ENCODE measurements at regions not wholly inside any gene's neighbourhood (a gene's known extent, or its start where the extent isn't known, plus 50 kb on each side); places are given as distances from the start of the nearest gene placed in this dataset.

DNA sequence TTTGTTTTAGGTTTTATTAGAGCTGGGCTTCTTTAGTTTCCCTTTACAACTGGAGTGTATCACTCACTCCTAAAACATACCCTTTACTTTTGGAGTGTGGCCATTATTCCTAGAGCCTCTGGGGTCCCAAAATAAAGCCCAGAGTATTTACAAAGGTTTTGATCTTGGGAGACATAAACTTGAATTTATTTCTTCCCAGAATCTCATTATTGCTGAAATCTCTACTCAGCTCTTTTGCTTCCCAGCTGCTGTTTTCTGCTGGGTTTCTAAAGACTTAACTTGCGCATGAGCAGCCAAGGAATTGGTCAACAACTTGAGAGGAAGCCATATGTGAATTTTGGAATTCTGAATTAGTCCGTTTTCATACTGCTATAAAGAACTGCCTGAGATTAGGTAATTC is 94.5 kb upstream of the NRSN1 start:
- no peak overlapping the region for H3K4me3 ChIP-seq (ENCODE audit: low read depth, low read length)

DNA sequence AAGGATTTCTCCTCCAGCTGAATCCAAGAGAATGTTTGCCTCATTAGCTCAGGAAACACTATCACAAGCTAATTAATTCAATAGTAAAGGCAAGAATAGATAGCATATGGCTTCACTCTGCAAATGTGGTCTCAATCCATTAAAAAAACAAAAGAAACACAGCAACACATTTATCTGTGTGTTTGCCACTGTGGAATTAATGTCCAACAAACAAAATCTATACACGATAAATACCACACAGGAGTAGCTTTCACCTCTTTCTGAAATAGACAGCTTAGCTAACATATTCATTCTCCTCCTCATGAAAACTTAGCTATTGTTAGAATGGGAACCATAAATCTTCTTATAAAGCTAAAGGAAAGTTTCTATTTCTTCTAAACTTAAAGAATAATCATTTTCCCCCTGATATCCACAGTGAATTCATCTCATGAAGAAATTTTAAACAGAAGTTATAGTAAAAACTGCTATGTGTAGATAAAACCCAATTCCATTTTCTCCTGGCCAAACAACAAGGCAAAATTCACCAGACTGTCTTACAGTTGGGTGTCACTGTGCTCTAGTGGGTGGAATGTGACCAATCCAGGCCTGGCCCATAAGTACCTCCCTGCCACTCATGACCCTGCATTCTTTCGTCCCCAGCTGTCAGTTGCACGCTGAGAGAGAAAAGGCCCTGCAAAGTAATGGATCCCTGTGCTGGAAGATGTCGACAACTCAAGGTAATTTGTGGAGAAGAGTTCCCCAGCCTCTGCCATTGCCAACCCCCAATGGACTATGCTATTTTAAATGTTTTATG is 92.9 kb upstream of the NRSN1 start:
- DNase-seq (ENCODE audit: low read depth): no peak
- no peak overlapping the region for H3K4me3 ChIP-seq (ENCODE audit: low read depth, low read length)
- TF ChIP-seq, protein P1, sequence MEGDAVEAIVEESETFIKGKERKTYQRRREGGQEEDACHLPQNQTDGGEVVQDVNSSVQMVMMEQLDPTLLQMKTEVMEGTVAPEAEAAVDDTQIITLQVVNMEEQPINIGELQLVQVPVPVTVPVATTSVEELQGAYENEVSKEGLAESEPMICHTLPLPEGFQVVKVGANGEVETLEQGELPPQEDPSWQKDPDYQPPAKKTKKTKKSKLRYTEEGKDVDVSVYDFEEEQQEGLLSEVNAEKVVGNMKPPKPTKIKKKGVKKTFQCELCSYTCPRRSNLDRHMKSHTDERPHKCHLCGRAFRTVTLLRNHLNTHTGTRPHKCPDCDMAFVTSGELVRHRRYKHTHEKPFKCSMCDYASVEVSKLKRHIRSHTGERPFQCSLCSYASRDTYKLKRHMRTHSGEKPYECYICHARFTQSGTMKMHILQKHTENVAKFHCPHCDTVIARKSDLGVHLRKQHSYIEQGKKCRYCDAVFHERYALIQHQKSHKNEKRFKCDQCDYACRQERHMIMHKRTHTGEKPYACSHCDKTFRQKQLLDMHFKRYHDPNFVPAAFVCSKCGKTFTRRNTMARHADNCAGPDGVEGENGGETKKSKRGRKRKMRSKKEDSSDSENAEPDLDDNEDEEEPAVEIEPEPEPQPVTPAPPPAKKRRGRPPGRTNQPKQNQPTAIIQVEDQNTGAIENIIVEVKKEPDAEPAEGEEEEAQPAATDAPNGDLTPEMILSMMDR (conservative IDR thresholded peaks at IDR 0.05; ENCODE audit: low read depth, low read length): no peak

More for the DNA sequence above, 94.5 kb upstream of the NRSN1 start:
- no peak for DNase-seq (ENCODE audit: low read depth)
- TF ChIP-seq, protein P1 (conservative IDR thresholded peaks at IDR 0.05; ENCODE audit: low read depth, low read length): no peak

DNA sequence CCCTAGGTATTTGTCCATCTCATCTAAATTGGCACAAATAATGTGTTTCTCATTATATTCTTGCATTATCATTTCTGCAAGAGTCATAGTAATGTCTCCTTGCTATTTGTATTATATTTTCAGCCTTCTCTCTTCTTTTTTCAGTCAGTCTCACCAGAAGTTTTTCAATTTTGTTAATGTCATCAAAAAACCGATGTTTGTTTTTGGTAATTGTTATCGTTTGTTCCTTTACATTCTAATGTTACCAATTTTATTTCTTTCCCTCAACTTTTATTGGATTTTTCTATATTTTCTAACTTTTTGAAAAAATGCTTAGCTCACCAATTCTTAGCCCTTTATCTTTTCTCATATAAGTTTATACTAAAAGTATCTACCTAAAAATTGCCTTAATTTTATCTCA is 82.2 kb upstream of the NRSN1 start:
- TF ChIP-seq, protein P1 (conservative IDR thresholded peaks at IDR 0.05; ENCODE audit: low read depth, low read length): no peak
- DNase-seq (ENCODE audit: low read depth): no peak

DNA sequence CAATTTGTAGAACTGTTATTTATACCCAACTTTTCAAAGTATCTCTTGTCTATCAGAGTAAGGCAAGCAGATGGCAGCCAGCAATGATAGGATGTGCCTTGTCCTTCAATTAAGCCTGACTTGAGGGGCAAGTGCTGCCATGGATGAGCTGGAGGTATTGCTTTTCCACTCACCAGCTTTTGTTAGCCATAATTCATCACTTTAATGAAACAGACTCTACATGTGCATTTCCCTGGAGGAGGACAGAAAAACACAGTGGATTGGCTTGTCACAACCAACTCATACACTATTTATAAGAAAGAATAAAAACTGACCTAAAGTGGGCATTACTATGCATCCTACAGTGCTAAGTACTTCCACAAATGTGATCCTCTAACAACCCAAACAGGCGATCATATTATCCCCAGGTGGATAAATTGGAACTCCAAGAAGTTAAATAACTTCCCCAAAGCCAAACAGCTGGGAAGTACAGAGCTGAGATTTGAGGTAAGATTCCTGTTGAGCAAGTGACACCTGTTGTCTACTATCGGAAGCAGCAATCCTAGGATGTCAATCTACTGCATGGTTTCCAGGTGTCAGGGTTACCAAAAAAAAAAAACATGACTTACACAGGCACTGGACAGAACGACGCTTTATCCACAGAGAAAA is 73.9 kb upstream of the NRSN1 start:
- no peak for DNase-seq (ENCODE audit: low read depth)
- TF ChIP-seq, protein P1 (conservative IDR thresholded peaks at IDR 0.05; ENCODE audit: low read depth, low read length): no peak
- H3K4me3 ChIP-seq (ENCODE audit: low read depth, low read length): no peak overlapping the region

More for the DNA sequence above, 82.2 kb upstream of the NRSN1 start:
- no peak overlapping the region for H3K4me3 ChIP-seq (ENCODE audit: low read depth, low read length)

DNA sequence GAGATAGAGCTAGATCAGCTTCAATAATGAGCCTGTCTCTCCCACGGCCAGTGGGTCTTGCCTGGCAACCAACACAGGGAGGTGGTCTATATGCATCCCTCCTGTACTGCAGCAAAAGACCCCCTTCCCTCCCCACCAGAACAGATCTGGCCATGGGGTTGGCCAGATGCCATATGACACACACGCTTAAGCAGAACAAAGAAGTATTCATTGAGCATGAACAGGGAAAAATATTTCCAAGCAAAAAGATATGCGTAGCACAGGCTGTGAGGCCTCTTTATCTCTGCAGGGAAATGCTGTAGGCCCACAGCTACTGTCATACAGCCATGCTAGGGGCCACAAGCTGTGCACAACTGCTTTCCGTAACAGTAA is 73.4 kb upstream of the NRSN1 start:
- no peak overlapping the region for H3K4me3 ChIP-seq (ENCODE audit: low read depth, low read length)
- TF ChIP-seq, protein P1 (conservative IDR thresholded peaks at IDR 0.05; ENCODE audit: low read depth, low read length): no peak
- DNase-seq (ENCODE audit: low read depth): no peak

DNA sequence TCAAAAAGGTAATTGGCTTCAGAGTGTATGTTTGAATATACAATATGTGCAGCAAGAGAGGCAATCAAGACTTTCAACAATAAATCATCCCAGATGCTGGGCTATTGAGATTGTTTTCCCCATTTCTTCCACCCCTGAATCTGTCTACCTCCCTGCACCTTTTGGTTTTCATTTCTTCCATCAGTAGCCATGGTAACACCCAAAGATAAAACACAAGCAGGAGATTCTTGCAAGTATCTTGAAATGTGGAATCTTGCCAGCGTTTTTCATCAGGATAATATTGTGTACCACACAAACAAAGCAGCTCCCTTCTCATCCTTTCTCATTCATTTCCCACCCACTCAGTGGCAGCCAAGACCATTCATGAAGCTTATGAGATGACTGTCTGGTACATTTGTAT is 73.0 kb upstream of the NRSN1 start:
- no peak for DNase-seq (ENCODE audit: low read depth)
- no peak overlapping the region for H3K4me3 ChIP-seq (ENCODE audit: low read depth, low read length)
- TF ChIP-seq, protein P1 (conservative IDR thresholded peaks at IDR 0.05; ENCODE audit: low read depth, low read length): no peak
